HepG2 (cell line): ENCODE measurements at regions not wholly inside any gene's neighbourhood (a gene's known extent, or its start where the extent isn't known, plus 50 kb on each side); places are given as distances from the start of the nearest gene placed in this dataset.

ENCODE experiments used
- ATAC-seq: fragments of 200-7000 bp; cut with Tn5 transposase; 3 replicates; pipeline ENCODE4 v1.9.1; 2020; ENCODE audit warnings: mild to moderate bottlenecking, moderate library complexity
- BruUV-seq: library from RNA; stranded (reverse); fragments of 400-500 nt; replicated peaks from 2 replicates; lab custom pipeline; 2021; lab: Mats Ljungman, UMichigan
- CTCF ChIA-PET: fragments of 300-600 bp; formaldehyde crosslinking; extraction: SDS; loops from one replicate; lab custom pipeline; 2021; ENCODE audit warnings: low total read pairs, inconsistent platforms, low intra/inter-chr PET ratio; lab: Yijun Ruan, JAX
- POLR2A ChIA-PET: fragments of 350-600 bp; sonication (Branson Sonifier 250); formaldehyde crosslinking; loops from one replicate; lab custom pipeline; 2020; ENCODE audit warnings: antibody characterized with exemption, inconsistent platforms; lab: Yijun Ruan, JAX
- DNase-seq: peaks from one replicate; pipeline ENCODE4 v3.0.0-alpha.2; 2015; ENCODE audit warnings: low spot score
- FAIRE-seq: peaks from 3 replicates; lab custom pipeline; 2011; peaks lifted over from hg19 to GRCh38; lab: Jason Lieb, UNC
- H2AFZ ChIP-seq: one replicate; pipeline ENCODE4 v1.6.1; 2011; ENCODE audit warnings: low read length, inconsistent platforms
- H3K27ac ChIP-seq: fragments of 300-600 bp; 3 replicates; pipeline ENCODE4 v1.8.0; 2011; ENCODE audit warnings: mixed run types, mild to moderate bottlenecking, mixed read lengths, low read length, inconsistent platforms; ENCODE audit not compliant: insufficient read depth; ENCODE audit errors: extremely low read length
- H3K27me3 ChIP-seq, 2 experiments: fragments of 200-600 bp in 1 of 2; 2 replicates in 1 of 2; 3 replicates in 1 of 2; pipeline versions ENCODE4 v1.6.0 to v1.8.0; 2011; ENCODE audit warnings: low read length in 2 of 2, mild to moderate bottlenecking in 2 of 2, moderate library complexity in 2 of 2, inconsistent platforms in 1 of 2; ENCODE audit not compliant: insufficient read depth in 2 of 2, control insufficient read depth in 1 of 2
- H3K36me3 ChIP-seq, 2 experiments: fragments of 200-600 bp in 1 of 2; replicated peaks in 1 of 2; 2 replicates in 1 of 2; 3 replicates in 1 of 2; pipeline versions ENCODE4 v1.5.1 to v1.8.0; 2011; ENCODE audit warnings: low read length in 2 of 2, inconsistent platforms in 1 of 2; ENCODE audit not compliant: insufficient read depth in 2 of 2, control insufficient read depth in 1 of 2
- H3K4me1 ChIP-seq: 2 replicates; pipeline ENCODE4 v1.5.1; 2012; ENCODE audit warnings: low read length, inconsistent platforms; ENCODE audit not compliant: insufficient read depth
- H3K4me2 ChIP-seq: 2 replicates; pipeline ENCODE4 v1.6.0; 2011; ENCODE audit warnings: low read depth, low read length, inconsistent platforms
- H3K4me3 ChIP-seq, 3 experiments: fragments of 200-600 bp in 1 of 3; sonication (generic), shearing (Covaris generic) in 1 of 3; replicated peaks in 1 of 3; 2 replicates each; pipeline ENCODE4 v1.5.1; 2011 to 2016; ENCODE audit warnings: low read length in 3 of 3, inconsistent platforms in 2 of 3, low read depth in 2 of 3, mild to moderate bottlenecking in 2 of 3, control low read depth in 1 of 3, mixed read lengths in 1 of 3; ENCODE audit not compliant: insufficient read depth in 1 of 3
- H3K79me2 ChIP-seq: one replicate; pipeline ENCODE4 v1.6.1; 2011; ENCODE audit warnings: low read length, inconsistent platforms; ENCODE audit not compliant: insufficient read depth
- H3K9ac ChIP-seq: 2 replicates; pipeline ENCODE4 v1.6.0; 2011; ENCODE audit warnings: mild to moderate bottlenecking, low read depth, low read length, inconsistent platforms; ENCODE audit not compliant: insufficient read depth
- H3K9me3 ChIP-seq: 2 replicates; pipeline ENCODE4 v1.5.1; 2012; ENCODE audit warnings: mild to moderate bottlenecking, low read length
- H4K20me1 ChIP-seq: 2 replicates; pipeline ENCODE4 v1.6.0; 2011; ENCODE audit warnings: inconsistent platforms, mild to moderate bottlenecking, low read length, moderate library complexity; ENCODE audit not compliant: insufficient read depth
- HHEX ChIP-seq: IDR thresholded peaks from 2 replicates; pipeline ENCODE4 v1.6.1; 2016; ENCODE audit warnings: control low read depth
- KLF13 ChIP-seq: sonication (generic); formaldehyde crosslinking; IDR thresholded peaks from 2 replicates; pipeline ENCODE4 v1.4.0; 2020; ENCODE audit warnings: mild to moderate bottlenecking, missing genetic modification reagents
- MBNL3 ChIP-seq: fragments of 250-450 bp; sonication (Bioruptor Pico); conservative IDR thresholded peaks from 2 replicates; pipeline ENCODE4 v1.8.0; 2022; ENCODE audit warnings: mild to moderate bottlenecking, inconsistent platforms
- MEF2D ChIP-seq: sonication (generic); formaldehyde crosslinking; IDR thresholded peaks from 2 replicates; pipeline ENCODE4 v1.5.1; 2020; ENCODE audit warnings: mild to moderate bottlenecking, missing genetic modification reagents
- NFATC3 ChIP-seq: sonication (generic); formaldehyde crosslinking; IDR thresholded peaks from 2 replicates; pipeline ENCODE4 v1.5.1; 2020; ENCODE audit warnings: mild to moderate bottlenecking, missing genetic modification reagents
- RAD21 ChIP-seq: fragments of 450-650 bp; formaldehyde crosslinking; IDR thresholded peaks from 2 replicates; pipeline ENCODE4 v1.5.0; 2020; ENCODE audit warnings: mild to moderate bottlenecking
- SMAD9 ChIP-seq: sonication (generic); formaldehyde crosslinking; IDR thresholded peaks from 2 replicates; pipeline ENCODE4 v1.5.1; 2020; ENCODE audit warnings: mild to moderate bottlenecking, missing genetic modification reagents
- ZFP36L2 ChIP-seq: sonication (generic); formaldehyde crosslinking; IDR thresholded peaks from 2 replicates; pipeline ENCODE4 v1.4.0; 2020; ENCODE audit warnings: missing genetic modification reagents
- ZNF670 ChIP-seq: sonication (generic); formaldehyde crosslinking; IDR thresholded peaks from 2 replicates; pipeline ENCODE4 v1.8.0; 2022; ENCODE audit warnings: mild to moderate bottlenecking, missing genetic modification reagents, borderline replicate concordance
- ZNF674 ChIP-seq: sonication (generic); formaldehyde crosslinking; IDR thresholded peaks from 2 replicates; pipeline ENCODE4 v1.5.0; 2020; ENCODE audit warnings: low read depth, mild to moderate bottlenecking, missing genetic modification reagents
- in situ Hi-C: cut with HindIII; loops from 2 replicates; pipeline ENCODE4 v1.10.0; 2017; ENCODE audit warnings: low pct_unique_long_range_greater_than_20kb; ENCODE audit not compliant: extremely low pct_ligation_motif_present
- intact Hi-C: fragments of 100-400 bp; cut with micrococcal nuclease; formaldehyde crosslinking; loops from one replicate; pipeline ENCODE4 v1.10.0; 2022; ENCODE audit not compliant: unreplicated experiment
- TF ChIP-seq, protein P1 (sequence below): sonication (generic); formaldehyde crosslinking; IDR thresholded peaks from 2 replicates; pipeline ENCODE4 v1.4.0; 2020; ENCODE audit warnings: mild to moderate bottlenecking, missing genetic modification reagents
- TF ChIP-seq, protein P2 (sequence below): sonication (generic); formaldehyde crosslinking; IDR thresholded peaks from 2 replicates; pipeline ENCODE4 v1.5.1; 2020; ENCODE audit warnings: mild to moderate bottlenecking, missing genetic modification reagents
- TF ChIP-seq, protein P3 (sequence below): sonication (generic); formaldehyde crosslinking; IDR thresholded peaks from 2 replicates; pipeline ENCODE4 v1.8.1; 2023; ENCODE audit warnings: mild to moderate bottlenecking, missing genetic modification reagents

DNA sequence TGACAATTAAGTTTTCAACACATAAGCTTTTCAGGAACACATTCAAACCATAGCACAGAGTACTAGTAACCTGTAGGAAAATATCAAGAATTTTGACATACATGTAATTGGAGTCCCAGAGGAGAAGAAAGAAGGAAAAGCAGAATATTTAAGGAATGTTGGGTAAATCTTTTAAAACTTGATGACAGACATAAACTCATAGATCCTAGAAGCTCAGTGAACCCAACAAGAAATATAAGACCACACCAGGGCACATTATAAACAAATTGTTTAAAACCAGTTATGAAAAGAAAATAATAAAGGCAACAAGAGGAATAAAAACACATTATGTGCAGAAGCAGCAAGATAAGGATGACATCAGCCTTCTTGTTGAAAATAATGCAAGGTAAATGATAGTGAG lies 151.5 kb upstream of the ATXN1 start:
- Histone ChIP-seq H3K4me1 (peaks cover 13% of the 10 kb centered on the region), H3K79me2 (no peaks in the 10 kb centered on the region), H4K20me1 (no peaks in the 10 kb centered on the region)
- TF ChIP-seq MBNL3 (CRISPR knock-in tag) (no peak), KLF13 (CRISPR knock-in tag) (no peak), NFATC3 (CRISPR knock-in tag) (no peak), ZNF670 (no peak), ZNF674 (CRISPR knock-in tag) (no peak), ZFP36L2 (CRISPR knock-in tag) (no peak), HHEX (CRISPR knock-in tag) (no peak), RAD21 (CRISPR knock-in tag) (no peak), MEF2D (no peak), SMAD9 (CRISPR knock-in tag) (no peak)
- TF ChIP-seq, protein P1, sequence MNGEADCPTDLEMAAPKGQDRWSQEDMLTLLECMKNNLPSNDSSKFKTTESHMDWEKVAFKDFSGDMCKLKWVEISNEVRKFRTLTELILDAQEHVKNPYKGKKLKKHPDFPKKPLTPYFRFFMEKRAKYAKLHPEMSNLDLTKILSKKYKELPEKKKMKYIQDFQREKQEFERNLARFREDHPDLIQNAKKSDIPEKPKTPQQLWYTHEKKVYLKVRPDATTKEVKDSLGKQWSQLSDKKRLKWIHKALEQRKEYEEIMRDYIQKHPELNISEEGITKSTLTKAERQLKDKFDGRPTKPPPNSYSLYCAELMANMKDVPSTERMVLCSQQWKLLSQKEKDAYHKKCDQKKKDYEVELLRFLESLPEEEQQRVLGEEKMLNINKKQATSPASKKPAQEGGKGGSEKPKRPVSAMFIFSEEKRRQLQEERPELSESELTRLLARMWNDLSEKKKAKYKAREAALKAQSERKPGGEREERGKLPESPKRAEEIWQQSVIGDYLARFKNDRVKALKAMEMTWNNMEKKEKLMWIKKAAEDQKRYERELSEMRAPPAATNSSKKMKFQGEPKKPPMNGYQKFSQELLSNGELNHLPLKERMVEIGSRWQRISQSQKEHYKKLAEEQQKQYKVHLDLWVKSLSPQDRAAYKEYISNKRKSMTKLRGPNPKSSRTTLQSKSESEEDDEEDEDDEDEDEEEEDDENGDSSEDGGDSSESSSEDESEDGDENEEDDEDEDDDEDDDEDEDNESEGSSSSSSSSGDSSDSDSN (CRISPR knock-in tag): no peak
- TF ChIP-seq, protein P2, sequence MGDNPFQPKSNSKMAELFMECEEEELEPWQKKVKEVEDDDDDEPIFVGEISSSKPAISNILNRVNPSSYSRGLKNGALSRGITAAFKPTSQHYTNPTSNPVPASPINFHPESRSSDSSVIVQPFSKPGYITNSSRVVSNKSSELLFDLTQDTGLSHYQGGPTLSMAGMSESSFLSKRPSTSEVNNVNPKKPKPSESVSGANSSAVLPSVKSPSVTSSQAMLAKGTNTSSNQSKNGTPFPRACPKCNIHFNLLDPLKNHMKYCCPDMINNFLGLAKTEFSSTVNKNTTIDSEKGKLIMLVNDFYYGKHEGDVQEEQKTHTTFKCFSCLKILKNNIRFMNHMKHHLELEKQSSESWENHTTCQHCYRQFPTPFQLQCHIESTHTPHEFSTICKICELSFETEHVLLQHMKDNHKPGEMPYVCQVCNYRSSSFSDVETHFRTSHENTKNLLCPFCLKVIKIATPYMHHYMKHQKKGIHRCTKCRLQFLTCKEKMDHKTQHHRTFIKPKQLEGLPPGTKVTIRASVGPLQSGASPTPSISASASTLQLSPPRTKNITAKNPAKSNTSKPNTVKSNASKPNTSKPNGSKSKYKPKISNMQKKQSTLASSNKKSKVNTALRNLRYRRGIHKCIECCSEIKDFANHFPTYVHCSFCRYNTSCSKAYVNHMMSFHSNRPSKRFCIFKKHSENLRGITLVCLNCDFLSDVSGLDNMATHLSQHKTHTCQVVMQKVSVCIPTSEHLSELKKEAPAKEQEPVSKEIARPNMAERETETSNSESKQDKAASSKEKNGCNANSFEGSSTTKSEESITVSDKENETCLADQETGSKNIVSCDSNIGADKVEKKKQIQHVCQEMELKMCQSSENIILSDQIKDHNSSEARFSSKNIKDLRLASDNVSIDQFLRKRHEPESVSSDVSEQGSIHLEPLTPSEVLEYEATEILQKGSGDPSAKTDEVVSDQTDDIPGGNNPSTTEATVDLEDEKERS (CRISPR knock-in tag): no peak
- TF ChIP-seq, protein P3, sequence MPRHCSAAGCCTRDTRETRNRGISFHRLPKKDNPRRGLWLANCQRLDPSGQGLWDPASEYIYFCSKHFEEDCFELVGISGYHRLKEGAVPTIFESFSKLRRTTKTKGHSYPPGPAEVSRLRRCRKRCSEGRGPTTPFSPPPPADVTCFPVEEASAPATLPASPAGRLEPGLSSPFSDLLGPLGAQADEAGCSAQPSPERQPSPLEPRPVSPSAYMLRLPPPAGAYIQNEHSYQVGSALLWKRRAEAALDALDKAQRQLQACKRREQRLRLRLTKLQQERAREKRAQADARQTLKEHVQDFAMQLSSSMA (CRISPR knock-in tag): no peak
- TF ChIP-seq, all 625 proteins: peak for 0
- Histone ChIP-seq H3K27me3 (no peaks in the 10 kb centered on the region), H2AFZ (no peak overlapping the region), H3K36me3 (no peaks in the 10 kb centered on the region), H3K9me3 (no peaks in the 10 kb centered on the region), H3K27ac (no peak overlapping the region), H3K4me2 (no peak overlapping the region), H3K4me3 (no peak overlapping the region), H3K9ac (no peak overlapping the region)
- DNase-seq: no peak
- in situ Hi-C loops: no loop called here
- CTCF ChIA-PET: no interaction called here
- ATAC-seq: no peak
- FAIRE-seq: no peak
- intact Hi-C loops: no loop called here
- no TSS peak for BruUV-seq
- POLR2A ChIA-PET: no interaction called here
